ENCODE measurements at regions not wholly inside any gene's neighbourhood (a gene's known extent, or its start where the extent isn't known, plus 50 kb on each side); places are given as distances from the start of the nearest gene placed in this dataset.
A peak's percentile ranks its signal among the peaks of the same experiment; 100 is the strongest.

DNA sequence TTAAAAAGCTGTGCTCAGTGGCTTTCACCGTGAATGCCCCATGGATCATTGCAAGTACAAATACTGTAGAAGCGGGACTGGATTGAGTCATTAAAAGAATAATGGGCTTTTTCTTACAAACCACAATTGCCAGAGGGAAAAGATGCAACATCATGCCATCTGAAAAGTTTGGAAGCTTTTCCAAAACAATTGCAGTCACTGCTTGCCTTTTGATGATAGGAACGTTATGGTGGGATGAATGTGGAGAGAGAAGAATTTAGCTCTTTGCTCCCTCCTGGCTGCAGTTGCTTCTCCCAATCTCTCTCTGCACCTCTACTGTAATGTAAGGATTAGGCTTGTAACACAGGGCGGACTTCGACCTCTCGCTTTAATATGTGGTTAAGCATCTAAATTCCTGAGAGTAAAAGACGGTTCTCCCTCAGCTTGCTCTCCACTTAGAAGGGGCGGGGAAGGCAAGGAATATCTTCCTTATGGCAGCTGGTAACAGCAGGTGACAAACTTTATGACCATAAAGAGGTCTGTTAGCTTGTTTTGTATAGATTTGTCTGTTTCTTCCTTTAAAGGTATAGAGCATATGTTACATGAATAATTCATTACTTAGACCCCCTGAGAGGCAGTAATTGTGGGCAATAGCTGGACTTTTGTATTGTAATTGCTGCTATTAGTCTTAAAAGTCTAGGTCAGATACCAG lies 376.1 kb downstream of the UTRN start:
- POLR2A ChIA-PET, result interaction anchor here (1.1 kb wide), 1 partner anchor 1074 kb away, joined by 3 read pairs; no protein-coding TSS in a partner anchor
- DNase-seq (ENCODE audit: extremely low spot score), result peak; percentile 50
- CTCF ChIA-PET, result no interaction called here
- TF ChIP-seq ARNT (IDR thresholded peaks at IDR 0.05), result no peak
- peak; percentile 83 for TF ChIP-seq CTBP1 (IDR thresholded peaks at IDR 0.05; ENCODE audit: borderline replicate concordance)
- TF ChIP-seq, protein P1, sequence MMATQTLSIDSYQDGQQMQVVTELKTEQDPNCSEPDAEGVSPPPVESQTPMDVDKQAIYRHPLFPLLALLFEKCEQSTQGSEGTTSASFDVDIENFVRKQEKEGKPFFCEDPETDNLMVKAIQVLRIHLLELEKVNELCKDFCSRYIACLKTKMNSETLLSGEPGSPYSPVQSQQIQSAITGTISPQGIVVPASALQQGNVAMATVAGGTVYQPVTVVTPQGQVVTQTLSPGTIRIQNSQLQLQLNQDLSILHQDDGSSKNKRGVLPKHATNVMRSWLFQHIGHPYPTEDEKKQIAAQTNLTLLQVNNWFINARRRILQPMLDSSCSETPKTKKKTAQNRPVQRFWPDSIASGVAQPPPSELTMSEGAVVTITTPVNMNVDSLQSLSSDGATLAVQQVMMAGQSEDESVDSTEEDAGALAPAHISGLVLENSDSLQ (IDR thresholded peaks at IDR 0.05), result peak; percentile 58

DNA sequence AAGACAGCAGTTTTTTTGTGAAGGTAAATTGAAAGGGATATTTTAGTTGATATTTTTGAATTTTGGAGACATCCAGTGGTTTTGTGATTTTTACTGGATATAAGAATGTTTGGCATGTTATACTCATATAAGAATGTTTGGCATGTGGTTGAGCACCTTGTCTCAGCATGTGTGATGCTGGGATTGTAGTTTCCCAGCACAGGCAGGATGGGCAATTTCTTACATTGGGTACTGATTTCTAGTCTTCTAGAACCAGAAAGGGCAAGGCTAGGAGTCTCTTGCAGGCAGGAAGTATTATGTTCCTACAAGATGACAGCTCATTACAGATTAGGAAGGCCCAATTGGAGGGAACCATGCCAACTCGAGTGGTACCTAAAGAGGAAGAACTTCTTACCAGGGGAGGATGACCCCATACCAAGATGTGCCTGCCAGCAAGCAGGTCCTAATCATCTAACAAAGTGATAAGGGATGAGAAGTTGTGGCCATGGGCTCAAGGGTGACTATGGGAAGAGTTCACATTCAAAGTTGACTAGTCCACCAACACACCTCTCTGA lies 377.8 kb downstream of the UTRN start:
- no peak for DNase-seq (ENCODE audit: extremely low spot score)
- ChIA-PET POLR2A (no interaction called here), CTCF (no interaction called here)
- TF ChIP-seq HDGF (IDR thresholded peaks at IDR 0.05; ENCODE audit: borderline replicate concordance) (no peak), ZNF384 (IDR thresholded peaks at IDR 0.05) (no peak), SP1 (IDR thresholded peaks at IDR 0.05) (no peak)

GRCh38 chr6:144664281-144664680 lies 379.1 kb downstream of the UTRN start:
- DNase-seq (ENCODE audit: extremely low spot score), result no peak
- POLR2A ChIA-PET, result no interaction called here
- TF ChIP-seq ZNF384 (IDR thresholded peaks at IDR 0.05) (no peak), SUZ12 (IDR thresholded peaks at IDR 0.05) (no peak), NFRKB (IDR thresholded peaks at IDR 0.05) (no peak), ARNT (IDR thresholded peaks at IDR 0.05) (no peak), FOXK2 (IDR thresholded peaks at IDR 0.05) (no peak), ELF4 (IDR thresholded peaks at IDR 0.05) (no peak), BHLHE40 (IDR thresholded peaks at IDR 0.05; ENCODE audit: borderline replicate concordance) (no peak)
- CTCF ChIA-PET, result interaction anchor here (0.5 kb wide), 1 partner anchor 972 kb away, joined by 3 read pairs; no protein-coding TSS in a partner anchor

DNA sequence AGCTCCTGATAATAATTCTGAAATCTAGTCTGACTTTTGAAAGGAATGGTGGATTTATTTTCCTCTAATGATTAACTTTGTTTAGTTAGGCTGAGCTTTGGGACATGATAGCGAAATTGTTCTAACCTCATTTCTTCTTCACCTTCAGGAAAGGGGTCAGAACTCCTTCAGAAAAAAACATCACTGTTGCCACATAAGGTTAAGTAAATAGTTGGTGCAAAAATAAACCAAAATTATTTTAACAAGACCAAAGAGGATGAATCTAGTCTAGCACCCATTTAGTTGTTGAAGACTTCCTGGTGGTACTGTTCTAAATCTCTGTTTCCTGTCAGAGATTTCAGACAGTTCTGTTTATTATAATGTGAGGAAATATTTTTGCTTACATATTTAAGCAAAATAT lies 379.8 kb downstream of the UTRN start:
- ChIA-PET CTCF (no interaction called here), POLR2A (no interaction called here)
- TF ChIP-seq TARDBP (IDR thresholded peaks at IDR 0.05) (no peak), FOXA1 (IDR thresholded peaks at IDR 0.05) (no peak), FOXK2 (IDR thresholded peaks at IDR 0.05) (no peak), SUZ12 (IDR thresholded peaks at IDR 0.05) (no peak), ZNF384 (IDR thresholded peaks at IDR 0.05) (no peak), ELF4 (IDR thresholded peaks at IDR 0.05) (no peak), ARNT (IDR thresholded peaks at IDR 0.05) (no peak), FOXM1 (IDR thresholded peaks at IDR 0.05; ENCODE audit: borderline replicate concordance) (no peak), L3MBTL2 (conservative IDR thresholded peaks at IDR 0.05) (no peak), HDGF (IDR thresholded peaks at IDR 0.05; ENCODE audit: borderline replicate concordance) (no peak), BHLHE40 (IDR thresholded peaks at IDR 0.05; ENCODE audit: borderline replicate concordance) (no peak)
- TF ChIP-seq, protein P1 (IDR thresholded peaks at IDR 0.05), result no peak
- DNase-seq (ENCODE audit: extremely low spot score), result no peak

- TF ChIP-seq TARDBP (IDR thresholded peaks at IDR 0.05) (no peak), CTBP1 (IDR thresholded peaks at IDR 0.05; ENCODE audit: borderline replicate concordance) (no peak), L3MBTL2 (conservative IDR thresholded peaks at IDR 0.05) (no peak), FOXK2 (IDR thresholded peaks at IDR 0.05) (no peak), SP1 (IDR thresholded peaks at IDR 0.05) (no peak), LEF1 (IDR thresholded peaks at IDR 0.05; ENCODE audit: borderline replicate concordance) (no peak), FOXA1 (IDR thresholded peaks at IDR 0.05) (no peak), ZNF384 (IDR thresholded peaks at IDR 0.05) (no peak), NFRKB (IDR thresholded peaks at IDR 0.05) (no peak), HDGF (IDR thresholded peaks at IDR 0.05; ENCODE audit: borderline replicate concordance) (no peak), FOXM1 (IDR thresholded peaks at IDR 0.05; ENCODE audit: borderline replicate concordance) (no peak), SUZ12 (IDR thresholded peaks at IDR 0.05) (no peak), BHLHE40 (IDR thresholded peaks at IDR 0.05; ENCODE audit: borderline replicate concordance) (no peak), ARNT (IDR thresholded peaks at IDR 0.05) (no peak), ELF4 (IDR thresholded peaks at IDR 0.05) (no peak)
- TF ChIP-seq, protein P1 (IDR thresholded peaks at IDR 0.05), result no peak
- no peak for DNase-seq (ENCODE audit: extremely low spot score)
- ChIA-PET CTCF (no interaction called here), POLR2A (no interaction called here)
Measured at GRCh38 chr6:144665932-144666450, 380.9 kb downstream of the UTRN start.

GRCh38 chr6:144666781-144667180 lies 381.6 kb downstream of the UTRN start:
- POLR2A ChIA-PET, result no interaction called here
- CTCF ChIA-PET, result no interaction called here

More at GRCh38 chr6:144666781-144667180, 381.6 kb downstream of the UTRN start:
- DNase-seq (ENCODE audit: extremely low spot score), result no peak
- TF ChIP-seq BHLHE40 (IDR thresholded peaks at IDR 0.05; ENCODE audit: borderline replicate concordance) (no peak), NFRKB (IDR thresholded peaks at IDR 0.05) (no peak), ARNT (IDR thresholded peaks at IDR 0.05) (no peak), SP1 (IDR thresholded peaks at IDR 0.05) (no peak), CTBP1 (IDR thresholded peaks at IDR 0.05; ENCODE audit: borderline replicate concordance) (no peak), SUZ12 (IDR thresholded peaks at IDR 0.05) (no peak), ELF4 (IDR thresholded peaks at IDR 0.05) (no peak), FOXA1 (IDR thresholded peaks at IDR 0.05) (no peak)
